PFSK-1 (cell line): ENCODE measurements at regions not wholly inside any gene's neighbourhood (a gene's known extent, or its start where the extent isn't known, plus 50 kb on each side); places are given as distances from the start of the nearest gene placed in this dataset.

Source experiments
- POLR2AphosphoS5 ChIP-seq: IDR thresholded peaks from 2 replicates; pipeline ENCODE4 v1.6.1; 2012; ENCODE audit warnings: low read depth, mild to moderate bottlenecking, control low read depth, low read length, moderate library complexity
- REST ChIP-seq, 2 experiments: IDR thresholded peaks; 2 replicates each; pipeline versions ENCODE4 v1.6.1 to v1.8.0; 2011 to 2012; ENCODE audit warnings: low read depth in 2 of 2, low read length in 2 of 2, control low read depth in 1 of 2, inconsistent platforms in 1 of 2, mild to moderate bottlenecking in 1 of 2, moderate library complexity in 1 of 2; ENCODE audit not compliant: insufficient read depth in 1 of 2
- TAF1 ChIP-seq: IDR thresholded peaks from 2 replicates; pipeline ENCODE4 v1.6.1; 2012; ENCODE audit warnings: low read length, control low read depth, borderline replicate concordance; ENCODE audit not compliant: insufficient read depth

DNA sequence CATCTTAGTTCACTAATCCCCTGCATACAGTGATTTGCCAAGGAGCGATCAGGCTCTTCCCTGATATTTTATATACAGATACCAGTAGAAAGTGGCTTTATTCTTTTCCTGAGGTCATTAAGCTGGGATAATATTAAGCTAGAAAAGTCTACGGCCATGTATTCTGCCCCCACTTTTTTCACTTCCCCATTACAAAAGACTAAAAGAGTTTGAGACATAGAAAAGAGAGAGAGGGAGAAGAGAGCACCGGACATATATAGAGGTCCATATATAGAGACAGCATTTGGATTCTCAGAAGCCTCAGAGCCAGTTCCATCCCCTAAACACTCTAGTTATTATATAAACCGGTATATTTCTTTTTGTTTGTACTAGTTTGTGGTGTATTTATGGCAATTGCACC is 166.5 kb upstream of the ANKFN1 start:
- TF ChIP-seq POLR2AphosphoS5 (no peak), TAF1 (no peak), REST (IDR thresholded peaks at IDR 0.05; ENCODE audit: insufficient read depth in 1 of 2, low read depth in 2 of 2, low read length in 2 of 2) (no peak)
